Gastrocnemius medialis (tissue), 4 donors: ENCODE measurements at regions not wholly inside any gene's neighbourhood (a gene's known extent, or its start where the extent isn't known, plus 50 kb on each side); places are given as distances from the start of the nearest gene placed in this dataset.

ENCODE experiments used
- POLR2A ChIP-seq, 2 donors: fragments of 450-650 bp; IDR thresholded peaks; one replicate each; pipeline ENCODE4 v1.6.1; 2017; ENCODE audit warnings: antibody characterized with exemption in 2 of 2, mild to moderate bottlenecking in 2 of 2, moderate library complexity in 2 of 2
- TF ChIP-seq, protein P1 (sequence below), 5 experiments: fragments of 450-650 bp in 3 of 5; fragments of 200-600 bp in 2 of 5; sonication (generic) in 2 of 5; IDR thresholded peaks in 4 of 5; conservative IDR thresholded peaks in 1 of 5; 1 replicate in 4 of 5; 2 replicates in 1 of 5; pipeline ENCODE4 v1.5.1; 2016 to 2019; ENCODE audit warnings: antibody characterized with exemption in 5 of 5, mild to moderate bottlenecking in 3 of 5, moderate library complexity in 3 of 5

- TF ChIP-seq, protein P1, sequence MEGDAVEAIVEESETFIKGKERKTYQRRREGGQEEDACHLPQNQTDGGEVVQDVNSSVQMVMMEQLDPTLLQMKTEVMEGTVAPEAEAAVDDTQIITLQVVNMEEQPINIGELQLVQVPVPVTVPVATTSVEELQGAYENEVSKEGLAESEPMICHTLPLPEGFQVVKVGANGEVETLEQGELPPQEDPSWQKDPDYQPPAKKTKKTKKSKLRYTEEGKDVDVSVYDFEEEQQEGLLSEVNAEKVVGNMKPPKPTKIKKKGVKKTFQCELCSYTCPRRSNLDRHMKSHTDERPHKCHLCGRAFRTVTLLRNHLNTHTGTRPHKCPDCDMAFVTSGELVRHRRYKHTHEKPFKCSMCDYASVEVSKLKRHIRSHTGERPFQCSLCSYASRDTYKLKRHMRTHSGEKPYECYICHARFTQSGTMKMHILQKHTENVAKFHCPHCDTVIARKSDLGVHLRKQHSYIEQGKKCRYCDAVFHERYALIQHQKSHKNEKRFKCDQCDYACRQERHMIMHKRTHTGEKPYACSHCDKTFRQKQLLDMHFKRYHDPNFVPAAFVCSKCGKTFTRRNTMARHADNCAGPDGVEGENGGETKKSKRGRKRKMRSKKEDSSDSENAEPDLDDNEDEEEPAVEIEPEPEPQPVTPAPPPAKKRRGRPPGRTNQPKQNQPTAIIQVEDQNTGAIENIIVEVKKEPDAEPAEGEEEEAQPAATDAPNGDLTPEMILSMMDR (IDR thresholded peaks at IDR 0.05 in 4 of 5, conservative IDR thresholded peaks at IDR 0.05 in 1 of 5): no peak
- TF ChIP-seq POLR2A (IDR thresholded peaks at IDR 0.05): no peak
These were observed 112.5 kb upstream of the EMB start for GRCh38 chr5:50553560-50553984.
